ENCODE measurements at regions not wholly inside any gene's neighbourhood (a gene's known extent, or its start where the extent isn't known, plus 50 kb on each side); places are given as distances from the start of the nearest gene placed in this dataset.
"Not testable (repeated sequence)": the region's sequence is repeated elsewhere in the genome, so short reads cannot be mapped to it uniquely, and the experiment has no call there.

- DNase-seq, result no peak
These were observed 241.4 kb upstream of the ACVR2A start for GRCh38 chr2:147603447-147603846.

DNA sequence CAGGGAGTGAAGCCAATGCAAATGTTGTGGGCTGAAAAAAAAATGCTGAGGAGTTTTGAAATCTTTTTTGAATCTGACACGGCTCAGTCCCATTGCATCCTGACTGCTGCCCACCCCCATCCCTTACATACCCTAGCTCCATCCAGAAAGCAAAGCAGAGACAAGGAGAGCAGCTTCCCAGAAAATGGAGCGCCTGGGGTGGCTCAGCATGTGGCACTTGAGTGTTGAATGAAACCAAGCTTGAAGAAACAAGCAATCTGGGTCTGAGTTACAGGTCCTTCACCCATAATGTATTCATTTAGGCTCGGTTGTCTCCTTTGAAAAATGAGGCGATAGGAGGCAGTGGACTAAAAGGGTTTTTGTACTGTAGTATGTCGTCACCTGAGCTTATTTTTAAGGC is 244.2 kb upstream of the ACVR2A start:
- DNase-seq, result no peak

- no peak for DNase-seq
These were observed 244.6 kb upstream of the ACVR2A start for GRCh38 chr2:147600223-147600622.

- no peak for DNase-seq
These were observed 249.6 kb upstream of the ACVR2A start for GRCh38 chr2:147595200-147595599.

DNA sequence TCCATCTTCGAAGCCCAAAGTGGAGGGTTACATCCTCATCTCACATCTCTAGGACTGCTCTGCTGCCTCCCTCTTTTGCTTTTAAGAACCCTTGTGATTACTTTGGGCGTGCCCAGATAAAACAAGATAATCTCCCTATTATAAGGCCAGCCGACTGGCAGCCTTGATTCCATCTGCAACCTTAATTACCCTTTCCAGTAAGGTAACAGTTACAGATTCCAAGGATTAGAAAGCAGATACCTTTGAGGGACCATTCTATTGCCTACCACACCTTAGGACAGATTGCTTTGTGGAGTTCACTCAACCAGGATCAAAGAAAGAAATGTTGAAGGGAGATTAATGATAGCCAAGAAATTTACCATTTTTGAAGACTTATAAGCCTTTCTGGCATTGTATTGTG is 250.8 kb upstream of the ACVR2A start:
- DNase-seq, result no peak

DNA sequence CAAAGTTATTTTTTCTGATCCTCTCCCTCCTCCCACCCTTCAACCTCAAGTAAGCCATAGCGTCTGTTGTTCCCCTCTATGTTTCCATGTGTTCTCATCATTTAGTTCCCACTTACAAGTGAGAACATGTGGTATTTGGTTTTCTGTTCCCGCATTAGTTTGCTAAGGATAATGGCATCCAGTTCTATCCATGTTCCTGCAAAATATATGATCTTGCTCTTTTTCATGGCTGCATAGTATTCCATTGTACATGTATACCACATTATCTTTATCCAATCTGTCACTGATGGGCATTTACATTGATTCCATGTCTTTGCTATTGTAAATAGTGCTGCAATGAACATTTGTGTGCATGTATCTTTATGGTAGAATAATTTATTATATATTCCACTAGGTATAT is 252.0 kb upstream of the ACVR2A start:
- DNase-seq, result not testable (repeated sequence)

GRCh38 chr2:147589127-147589526 is 255.7 kb upstream of the ACVR2A start:
- no peak for DNase-seq

- no peak for DNase-seq
These were observed 256.6 kb upstream of the ACVR2A start for GRCh38 chr2:147588191-147588590.

DNA sequence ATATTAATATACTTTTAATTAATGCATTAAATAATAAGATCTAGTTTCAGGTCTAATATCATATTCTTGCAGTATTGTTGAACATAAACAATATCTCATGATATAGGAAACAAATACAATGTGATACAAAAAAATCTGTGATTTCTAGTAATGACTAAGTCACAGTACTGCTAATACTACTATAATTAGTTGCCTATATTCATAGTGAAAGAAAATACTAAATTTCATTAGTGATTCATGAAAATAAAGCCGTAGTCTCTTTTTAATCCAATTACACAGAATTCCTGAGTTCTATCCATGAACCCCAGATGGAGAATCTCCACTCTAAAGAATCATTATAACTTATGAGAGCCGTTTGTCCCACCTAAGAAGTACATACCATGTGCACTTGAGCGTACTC is 266.3 kb upstream of the ACVR2A start:
- DNase-seq, result no peak

DNA sequence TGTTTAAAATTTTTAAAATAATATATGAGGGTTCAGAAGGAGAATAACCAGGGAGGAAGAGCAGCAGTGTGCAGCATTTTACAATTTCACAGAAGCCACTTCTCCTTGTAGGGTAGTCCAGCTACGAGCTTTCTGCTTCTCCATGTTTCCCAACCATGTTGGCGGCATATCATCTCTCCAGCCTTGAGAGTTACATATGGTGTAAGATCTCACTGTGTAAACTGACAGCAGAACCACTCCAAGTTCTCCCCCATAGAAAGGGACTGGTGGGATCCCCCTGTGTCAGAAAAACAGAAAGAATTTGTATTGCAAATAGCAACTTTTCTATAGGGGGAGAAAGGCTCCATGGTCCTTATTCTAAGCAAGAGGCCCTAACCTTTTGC is 266.8 kb upstream of the ACVR2A start:
- no peak for DNase-seq

DNA sequence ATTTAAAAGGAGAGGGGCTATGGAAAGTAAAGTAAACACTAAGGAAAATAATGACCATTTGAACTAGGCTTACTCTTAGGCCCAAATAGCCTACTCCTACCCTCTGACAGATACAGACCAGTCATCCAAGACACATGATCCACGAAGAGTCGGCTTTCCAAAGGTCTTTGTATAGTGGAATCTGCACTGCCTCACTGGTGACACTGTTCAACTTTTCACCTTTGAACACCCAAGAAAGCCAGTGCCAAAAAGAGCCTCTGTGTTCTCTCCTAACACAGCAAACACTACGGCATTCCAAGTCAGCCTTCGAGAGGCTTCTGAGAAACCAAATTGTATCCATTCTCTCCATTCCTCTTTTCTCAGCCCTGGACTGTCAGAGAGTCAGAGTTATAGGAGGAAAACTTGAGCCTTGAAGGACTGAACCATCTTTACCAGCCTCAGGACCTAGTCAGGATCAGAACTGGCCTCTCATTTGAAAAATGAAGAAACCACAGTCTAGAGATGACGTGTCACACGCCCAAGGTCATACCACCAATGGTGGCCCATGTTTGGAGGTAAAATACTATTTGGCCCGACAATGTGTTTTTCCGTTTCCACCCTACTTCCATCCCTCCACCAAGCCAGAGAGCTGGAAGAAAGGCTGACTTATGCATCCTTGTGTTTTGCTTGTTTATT is 267.4 kb upstream of the ACVR2A start:
- no peak for DNase-seq

- no peak for DNase-seq
These were observed 269.7 kb upstream of the ACVR2A start for GRCh38 chr2:147575106-147575505.

- DNase-seq, result no peak
These were observed 272.2 kb upstream of the ACVR2A start for GRCh38 chr2:147572622-147573021.

DNA sequence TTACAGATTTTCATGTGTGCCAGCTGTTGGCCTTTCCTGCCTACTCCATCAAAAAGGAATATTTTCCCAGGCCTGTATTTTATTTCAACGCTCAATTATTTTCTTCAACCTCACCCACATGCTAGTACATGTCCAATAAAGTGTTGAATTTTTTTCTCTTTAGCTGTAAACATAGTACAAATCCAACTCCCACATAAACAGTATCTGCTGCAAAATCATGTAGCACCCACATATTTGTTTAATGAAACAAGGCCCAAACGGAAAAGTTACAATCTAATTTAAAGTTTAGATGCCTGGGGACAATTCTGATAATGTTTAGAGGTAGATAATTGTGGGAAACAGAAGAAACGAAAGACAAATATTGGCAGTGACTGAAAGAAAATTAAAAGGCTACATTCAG is 275.4 kb upstream of the ACVR2A start:
- DNase-seq, result no peak

DNA sequence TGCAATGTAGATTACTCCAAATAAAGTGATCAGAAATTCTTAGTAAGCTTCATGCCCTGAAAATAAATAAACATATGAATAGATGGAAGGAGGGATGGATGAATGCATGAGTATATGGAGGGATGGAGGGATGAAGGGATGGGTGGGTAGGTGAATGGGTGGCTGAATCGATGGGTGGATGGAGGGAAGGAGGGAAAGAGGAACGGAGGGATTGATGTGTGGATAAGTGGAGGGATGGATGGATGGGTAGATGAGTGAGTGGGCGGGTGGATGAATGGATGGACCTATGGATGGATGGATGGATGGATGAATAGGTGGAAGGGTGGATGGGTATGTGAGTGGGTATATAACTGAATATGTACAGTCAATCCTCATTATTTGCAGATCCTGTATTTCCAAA is 276.7 kb upstream of the ACVR2A start:
- DNase-seq, result no peak

- DNase-seq, result no peak
These were observed 277.7 kb upstream of the ACVR2A start for GRCh38 chr2:147567136-147567535.

GRCh38 chr2:147560810-147561535 is 283.9 kb upstream of the ACVR2A start:
- no peak for DNase-seq

- no peak for DNase-seq
These were observed 285.6 kb upstream of the ACVR2A start for GRCh38 chr2:147559070-147559725.

GRCh38 chr2:147558620-147559019 is 286.2 kb upstream of the ACVR2A start:
- no peak for DNase-seq

GRCh38 chr2:147554521-147555107 is 290.2 kb upstream of the ACVR2A start:
- DNase-seq, result no peak

- DNase-seq, result no peak
These were observed 291.0 kb upstream of the ACVR2A start for GRCh38 chr2:147553775-147554271.

GRCh38 chr2:147550995-147551731 is 293.7 kb upstream of the ACVR2A start:
- no peak for DNase-seq

GRCh38 chr2:147549054-147549453 is 295.8 kb upstream of the ACVR2A start:
- no peak for DNase-seq

Measured in NCI-H1105 treated with DMSO at 0.1 percent for 48 hours (cell line).